ENCODE measurements at regions not wholly inside any gene's neighbourhood (a gene's known extent, or its start where the extent isn't known, plus 50 kb on each side); places are given as distances from the start of the nearest gene placed in this dataset.

DNA sequence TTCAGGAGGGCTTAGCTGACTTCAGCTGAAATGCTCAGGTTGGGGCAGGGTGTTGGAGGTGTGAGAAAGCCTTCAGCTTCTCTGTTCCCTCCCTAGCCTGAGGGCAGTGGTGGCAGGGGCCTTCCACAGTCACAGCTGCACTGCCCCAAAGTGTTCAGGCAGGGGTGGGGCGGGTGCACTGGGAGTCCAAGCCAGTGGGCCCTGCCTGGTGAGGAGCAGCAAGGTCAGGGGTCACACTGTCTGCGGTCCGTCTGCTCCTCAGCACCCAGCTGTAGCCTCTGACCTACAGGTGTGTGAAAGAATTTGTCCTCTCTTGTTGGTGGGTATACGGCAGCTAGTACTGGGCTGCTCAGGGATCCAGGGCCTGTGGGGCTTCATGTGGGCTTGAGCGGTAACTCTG, 490.4 kb upstream of the NCAM2 start:
- TF ChIP-seq, protein P1, sequence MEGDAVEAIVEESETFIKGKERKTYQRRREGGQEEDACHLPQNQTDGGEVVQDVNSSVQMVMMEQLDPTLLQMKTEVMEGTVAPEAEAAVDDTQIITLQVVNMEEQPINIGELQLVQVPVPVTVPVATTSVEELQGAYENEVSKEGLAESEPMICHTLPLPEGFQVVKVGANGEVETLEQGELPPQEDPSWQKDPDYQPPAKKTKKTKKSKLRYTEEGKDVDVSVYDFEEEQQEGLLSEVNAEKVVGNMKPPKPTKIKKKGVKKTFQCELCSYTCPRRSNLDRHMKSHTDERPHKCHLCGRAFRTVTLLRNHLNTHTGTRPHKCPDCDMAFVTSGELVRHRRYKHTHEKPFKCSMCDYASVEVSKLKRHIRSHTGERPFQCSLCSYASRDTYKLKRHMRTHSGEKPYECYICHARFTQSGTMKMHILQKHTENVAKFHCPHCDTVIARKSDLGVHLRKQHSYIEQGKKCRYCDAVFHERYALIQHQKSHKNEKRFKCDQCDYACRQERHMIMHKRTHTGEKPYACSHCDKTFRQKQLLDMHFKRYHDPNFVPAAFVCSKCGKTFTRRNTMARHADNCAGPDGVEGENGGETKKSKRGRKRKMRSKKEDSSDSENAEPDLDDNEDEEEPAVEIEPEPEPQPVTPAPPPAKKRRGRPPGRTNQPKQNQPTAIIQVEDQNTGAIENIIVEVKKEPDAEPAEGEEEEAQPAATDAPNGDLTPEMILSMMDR (IDR thresholded peaks at IDR 0.05), result no peak
- TF ChIP-seq POLR2A (IDR thresholded peaks at IDR 0.05; ENCODE audit: low read depth) (no peak), EP300 (IDR thresholded peaks at IDR 0.05) (no peak), POLR2AphosphoS5 (IDR thresholded peaks at IDR 0.05) (no peak)
